ENCODE measurements at regions not wholly inside any gene's neighbourhood (a gene's known extent, or its start where the extent isn't known, plus 50 kb on each side); places are given as distances from the start of the nearest gene placed in this dataset.

- no peak for DNase-seq
- Histone ChIP-seq H3K9me3 (no peaks in the 10 kb centered on the region), H3K27ac (no peak overlapping the region), H3K4me1 (ENCODE audit: insufficient read depth) (no peaks in the 10 kb centered on the region), H3K36me3 (no peaks in the 10 kb centered on the region), H3K4me3 (no peak overlapping the region), H3K27me3 (no peaks in the 10 kb centered on the region)
- intact Hi-C loops (cut with DNase I): no loop called here
- 90 to 92% (median 92%) methylated on average over 4 of the region's 4 CpGs for WGBS, 3 donors
- TF ChIP-seq, protein P1, sequence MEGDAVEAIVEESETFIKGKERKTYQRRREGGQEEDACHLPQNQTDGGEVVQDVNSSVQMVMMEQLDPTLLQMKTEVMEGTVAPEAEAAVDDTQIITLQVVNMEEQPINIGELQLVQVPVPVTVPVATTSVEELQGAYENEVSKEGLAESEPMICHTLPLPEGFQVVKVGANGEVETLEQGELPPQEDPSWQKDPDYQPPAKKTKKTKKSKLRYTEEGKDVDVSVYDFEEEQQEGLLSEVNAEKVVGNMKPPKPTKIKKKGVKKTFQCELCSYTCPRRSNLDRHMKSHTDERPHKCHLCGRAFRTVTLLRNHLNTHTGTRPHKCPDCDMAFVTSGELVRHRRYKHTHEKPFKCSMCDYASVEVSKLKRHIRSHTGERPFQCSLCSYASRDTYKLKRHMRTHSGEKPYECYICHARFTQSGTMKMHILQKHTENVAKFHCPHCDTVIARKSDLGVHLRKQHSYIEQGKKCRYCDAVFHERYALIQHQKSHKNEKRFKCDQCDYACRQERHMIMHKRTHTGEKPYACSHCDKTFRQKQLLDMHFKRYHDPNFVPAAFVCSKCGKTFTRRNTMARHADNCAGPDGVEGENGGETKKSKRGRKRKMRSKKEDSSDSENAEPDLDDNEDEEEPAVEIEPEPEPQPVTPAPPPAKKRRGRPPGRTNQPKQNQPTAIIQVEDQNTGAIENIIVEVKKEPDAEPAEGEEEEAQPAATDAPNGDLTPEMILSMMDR (IDR thresholded peaks at IDR 0.05): no peak
These were observed 100.3 kb upstream of the PCSK1 start for GRCh38 chr5:96533371-96533770.

- Histone ChIP-seq H3K4me3 (no peak overlapping the region), H3K27me3 (no peaks in the 10 kb centered on the region), H3K27ac (no peak overlapping the region), H3K36me3 (no peaks in the 10 kb centered on the region), H3K4me1 (ENCODE audit: insufficient read depth) (no peaks in the 10 kb centered on the region), H3K9me3 (no peaks in the 10 kb centered on the region)
- intact Hi-C loops (cut with DNase I): no loop called here
- DNase-seq: no peak
- 51 to 59% (median 53%) methylated on average over 3 of the region's 3 CpGs for WGBS, 3 donors
- TF ChIP-seq POLR2A (IDR thresholded peaks at IDR 0.05) (no peak), EP300 (IDR thresholded peaks at IDR 0.05) (no peak)
- TF ChIP-seq, protein P1 (IDR thresholded peaks at IDR 0.05): no peak
These were observed 104.3 kb upstream of the PCSK1 start for GRCh38 chr5:96537386-96537785.

GRCh38 chr5:96538808-96539250 is 105.8 kb upstream of the PCSK1 start:
- no peaks in the 10 kb centered on the region for H3K36me3 ChIP-seq
- H3K27ac ChIP-seq: no peak overlapping the region
- TF ChIP-seq POLR2A (IDR thresholded peaks at IDR 0.05): no peak
- TF ChIP-seq, protein P1 (IDR thresholded peaks at IDR 0.05): no peak
- no peak for TF ChIP-seq EP300 (IDR thresholded peaks at IDR 0.05)
- H3K9me3 ChIP-seq: no peaks in the 10 kb centered on the region
- H3K4me3 ChIP-seq: no peak overlapping the region
- H3K4me1 ChIP-seq (ENCODE audit: insufficient read depth): no peaks in the 10 kb centered on the region
- no peaks in the 10 kb centered on the region for H3K27me3 ChIP-seq
- no peak for DNase-seq
- intact Hi-C loops (cut with DNase I): no loop called here
- 43 to 73% (median 56%) methylated on average over 1 of the region's 1 CpG for WGBS, 3 donors

- intact Hi-C loops (cut with DNase I): no loop called here
- H3K9me3 ChIP-seq: no peaks in the 10 kb centered on the region
- no peak overlapping the region for H3K27ac ChIP-seq
- H3K36me3 ChIP-seq: no peaks in the 10 kb centered on the region
- no peaks in the 10 kb centered on the region for H3K27me3 ChIP-seq
- H3K4me1 ChIP-seq (ENCODE audit: insufficient read depth): no peaks in the 10 kb centered on the region
- H3K4me3 ChIP-seq: no peak overlapping the region
- no peak for TF ChIP-seq EP300 (IDR thresholded peaks at IDR 0.05)
- TF ChIP-seq POLR2A (IDR thresholded peaks at IDR 0.05): no peak
- TF ChIP-seq, protein P1 (IDR thresholded peaks at IDR 0.05): no peak
- 61 to 67% (median 67%) methylated on average over 1 of the region's 1 CpG for whole genome bisulfite sequencing, 3 donors
- DNase-seq: no peak
These were observed 113.1 kb upstream of the PCSK1 start for GRCh38 chr5:96546120-96546519.

GRCh38 chr5:96547486-96547885 is 114.4 kb upstream of the PCSK1 start:
- H3K27me3 ChIP-seq: no peaks in the 10 kb centered on the region
- H3K27ac ChIP-seq: no peak overlapping the region
- no peak overlapping the region for H3K4me3 ChIP-seq
- no peaks in the 10 kb centered on the region for H3K36me3 ChIP-seq
- DNase-seq: no peak
- H3K4me1 ChIP-seq (ENCODE audit: insufficient read depth): no peaks in the 10 kb centered on the region
- intact Hi-C loops (cut with DNase I): no loop called here
- no peaks in the 10 kb centered on the region for H3K9me3 ChIP-seq
- TF ChIP-seq EP300 (IDR thresholded peaks at IDR 0.05) (no peak), POLR2A (IDR thresholded peaks at IDR 0.05) (no peak)
- TF ChIP-seq, protein P1 (IDR thresholded peaks at IDR 0.05): no peak
- WGBS, 3 donors: 72 to 81% (median 76%) methylated on average over 4 of the region's 4 CpGs

Data from ovary (tissue), 7 donors.